Stimulated activated naive B cell treated with anti-CD40 and anti-IgM and Interleukin-4, amounts not matched to agents 10 μg/mL and 1 μg/mL and 100 μg/mL, for 72 hours (primary cell): ENCODE measurements at regions not wholly inside any gene's neighbourhood (a gene's known extent, or its start where the extent isn't known, plus 50 kb on each side); places are given as distances from the start of the nearest gene placed in this dataset.

Source experiments
- ATAC-seq, 2 donors: fragments of 150-1000 bp; cut with Tn5 transposase; replicated peaks; 2 replicates each; pipeline ENCODE4 v1.10.0; 2021; ENCODE audit warnings: moderate library complexity in 1 of 2
- DNase-seq: peaks from one replicate; pipeline ENCODE4 v3.0.0; 2021
- H3K27ac Mint-ChIP-seq: one replicate; pipeline ENCODE4 v1.8.0; 2022; ENCODE audit warnings: mild to moderate bottlenecking, mixed read lengths
- H3K27me3 Mint-ChIP-seq, 2 donors: one replicate each; pipeline ENCODE4 v1.8.0; 2022; ENCODE audit warnings: mixed read lengths in 2 of 2
- H3K36me3 Mint-ChIP-seq, 2 donors: one replicate each; pipeline ENCODE4 v1.8.0; 2022; ENCODE audit warnings: mixed read lengths in 2 of 2, mild to moderate bottlenecking in 1 of 2
- H3K4me1 Mint-ChIP-seq, 2 donors: one replicate each; pipeline ENCODE4 v1.8.0; 2022; ENCODE audit warnings: mixed read lengths in 2 of 2, mild to moderate bottlenecking in 1 of 2
- H3K4me3 Mint-ChIP-seq, 2 donors: one replicate each; pipeline ENCODE4 v1.8.0; 2022; ENCODE audit warnings: mild to moderate bottlenecking in 2 of 2, mixed read lengths in 2 of 2, moderate library complexity in 1 of 2
- H3K9me3 Mint-ChIP-seq, 2 donors: one replicate each; pipeline ENCODE4 v1.8.0; 2022; ENCODE audit warnings: mixed read lengths in 2 of 2, mild to moderate bottlenecking in 1 of 2

GRCh38 chr18:78618726-78619125 is 360.9 kb upstream of the SALL3 start:
- Mint-ChIP-seq H3K4me3 (no peak overlapping the region), H3K36me3 (no peaks in the 10 kb centered on the region), H3K4me1 (no peaks in the 10 kb centered on the region), H3K27me3 (peaks cover 3 to 6% of the 10 kb centered on the region in 2 donors), H3K27ac (no peak overlapping the region), H3K9me3 (peaks cover 12 to 15% of the 10 kb centered on the region in 2 donors)
- DNase-seq = no peak
- no peak for ATAC-seq

GRCh38 chr18:78619854-78620253 is 359.8 kb upstream of the SALL3 start:
- Mint-ChIP-seq H3K9me3 (peaks cover 12 to 15% of the 10 kb centered on the region in 2 donors), H3K27me3 (peaks cover 11 to 13% of the 10 kb centered on the region in 2 donors), H3K4me1 (peaks cover 3 to 6% of the 10 kb centered on the region in 2 donors), H3K4me3 (no peak overlapping the region), H3K36me3 (no peaks in the 10 kb centered on the region), H3K27ac (no peak overlapping the region)
- DNase-seq = no peak
- ATAC-seq = no peak

- Mint-ChIP-seq H3K4me1 (peaks cover 5 to 6% of the 10 kb centered on the region in 2 donors), H3K36me3 (no peaks in the 10 kb centered on the region), H3K4me3 (no peak overlapping the region), H3K27ac (no peak overlapping the region), H3K9me3 (peaks cover 11 to 12% of the 10 kb centered on the region in 2 donors), H3K27me3 (peaks cover 11 to 14% of the 10 kb centered on the region in 2 donors)
- DNase-seq (no peak), ATAC-seq (no peak)
Measured at GRCh38 chr18:78620326-78620725, 359.3 kb upstream of the SALL3 start.

- DNase-seq (no peak), ATAC-seq (no peak)
- Mint-ChIP-seq H3K4me1 (peaks cover 6 to 15% of the 10 kb centered on the region in 2 donors), H3K36me3 (no peaks in the 10 kb centered on the region), H3K27ac (no peak overlapping the region), H3K4me3 (no peak overlapping the region), H3K27me3 (peaks cover 11 to 14% of the 10 kb centered on the region in 2 donors), H3K9me3 (peaks cover 9 to 12% of the 10 kb centered on the region in 2 donors)
Measured at GRCh38 chr18:78621141-78621755, 358.4 kb upstream of the SALL3 start.

GRCh38 chr18:78622251-78622906 is 357.2 kb upstream of the SALL3 start:
- no peak overlapping the region for H3K27ac Mint-ChIP-seq
- ATAC-seq (no peak), DNase-seq (no peak)
- H3K4me3 Mint-ChIP-seq = no peak overlapping the region
- H3K27me3 Mint-ChIP-seq = peaks cover 11 to 14% of the 10 kb centered on the region in 2 donors
- peaks cover 3 to 5% of the 10 kb centered on the region in 2 donors for H3K9me3 Mint-ChIP-seq
- peaks cover 6 to 15% of the 10 kb centered on the region in 2 donors for H3K4me1 Mint-ChIP-seq
- H3K36me3 Mint-ChIP-seq = no peaks in the 10 kb centered on the region

- peaks cover 3 to 5% of the 10 kb centered on the region in 2 donors for H3K9me3 Mint-ChIP-seq
- peaks cover 11 to 14% of the 10 kb centered on the region in 2 donors for H3K27me3 Mint-ChIP-seq
- no peaks in the 10 kb centered on the region for H3K36me3 Mint-ChIP-seq
- ATAC-seq (no peak), DNase-seq (no peak)
- H3K4me1 Mint-ChIP-seq = peaks cover 6 to 15% of the 10 kb centered on the region in 2 donors
- H3K27ac Mint-ChIP-seq = no peak overlapping the region
- no peak overlapping the region for H3K4me3 Mint-ChIP-seq
Measured at GRCh38 chr18:78622907-78623541, 356.6 kb upstream of the SALL3 start.

GRCh38 chr18:78624646-78625279 is 354.9 kb upstream of the SALL3 start:
- H3K36me3 Mint-ChIP-seq = no peaks in the 10 kb centered on the region
- DNase-seq = no peak
- H3K9me3 Mint-ChIP-seq = peaks cover 5 to 9% of the 10 kb centered on the region in 2 donors
- H3K27me3 Mint-ChIP-seq = peaks cover 17 to 20% of the 10 kb centered on the region in 2 donors
- H3K4me1 Mint-ChIP-seq = peaks cover 6 to 15% of the 10 kb centered on the region in 2 donors
- peak in 1 of 2 donors; percentile 12 for ATAC-seq
- no peak overlapping the region for H3K27ac Mint-ChIP-seq
- no peak overlapping the region for H3K4me3 Mint-ChIP-seq

- Mint-ChIP-seq H3K27ac (peak overlapping the region; percentile 42), H3K9me3 (peaks cover 5 to 9% of the 10 kb centered on the region in 2 donors)
Measured at GRCh38 chr18:78625847-78626246, 353.8 kb upstream of the SALL3 start.

GRCh38 chr18:78627551-78628346 is 351.9 kb upstream of the SALL3 start:
- peaks cover 2 to 7% of the 10 kb centered on the region in 2 donors for H3K9me3 Mint-ChIP-seq
- H3K27ac Mint-ChIP-seq = no peak overlapping the region
- no peak for DNase-seq
- peaks cover 14 to 17% of the 10 kb centered on the region in 2 donors for H3K27me3 Mint-ChIP-seq
- no peak overlapping the region for H3K4me3 Mint-ChIP-seq
- H3K4me1 Mint-ChIP-seq = peaks cover 6 to 15% of the 10 kb centered on the region in 2 donors
- H3K36me3 Mint-ChIP-seq = no peaks in the 10 kb centered on the region
- no peak for ATAC-seq

More at GRCh38 chr18:78625847-78626246, 353.8 kb upstream of the SALL3 start:
- DNase-seq = no peak
- Mint-ChIP-seq H3K27me3 (peaks cover 17 to 20% of the 10 kb centered on the region in 2 donors), H3K4me3 (no peak overlapping the region), H3K36me3 (no peaks in the 10 kb centered on the region), H3K4me1 (peaks cover 6 to 15% of the 10 kb centered on the region in 2 donors)
- peak; percentile 79 to 82 for ATAC-seq

GRCh38 chr18:78629426-78629825 is 350.2 kb upstream of the SALL3 start:
- H3K4me3 Mint-ChIP-seq = no peak overlapping the region
- no peak for ATAC-seq
- peaks cover 2 to 4% of the 10 kb centered on the region in 2 donors for H3K9me3 Mint-ChIP-seq
- no peaks in the 10 kb centered on the region for H3K36me3 Mint-ChIP-seq
- H3K4me1 Mint-ChIP-seq = peaks cover 4 to 15% of the 10 kb centered on the region in 2 donors
- no peak overlapping the region for H3K27ac Mint-ChIP-seq
- H3K27me3 Mint-ChIP-seq = peaks cover 11% of the 10 kb centered on the region in 2 donors
- no peak for DNase-seq

- Mint-ChIP-seq H3K9me3 (peaks cover 2 to 4% of the 10 kb centered on the region in 2 donors), H3K27ac (no peak overlapping the region), H3K36me3 (no peaks in the 10 kb centered on the region), H3K4me3 (no peak overlapping the region), H3K4me1 (peaks cover 0 to 9% of the 10 kb centered on the region in 2 donors), H3K27me3 (peaks cover 6% of the 10 kb centered on the region in 2 donors)
- no peak for ATAC-seq
- no peak for DNase-seq
Measured at GRCh38 chr18:78630356-78630755, 349.3 kb upstream of the SALL3 start.

GRCh38 chr18:78630981-78631510 is 348.6 kb upstream of the SALL3 start:
- Mint-ChIP-seq H3K4me3 (no peak overlapping the region), H3K36me3 (peaks cover 0 to under 1% of the 10 kb centered on the region in 2 donors), H3K27ac (no peak overlapping the region), H3K27me3 (peaks cover 6% of the 10 kb centered on the region in 2 donors), H3K4me1 (peaks cover under 1 to 2% of the 10 kb centered on the region in 2 donors), H3K9me3 (peaks cover 6 to 9% of the 10 kb centered on the region in 2 donors)
- DNase-seq = no peak
- ATAC-seq = no peak

- no peak overlapping the region for H3K4me3 Mint-ChIP-seq
- H3K36me3 Mint-ChIP-seq = peaks cover 0 to 7% of the 10 kb centered on the region in 2 donors
- no peak for ATAC-seq
- no peak overlapping the region for H3K27ac Mint-ChIP-seq
- H3K9me3 Mint-ChIP-seq = peaks cover 13 to 17% of the 10 kb centered on the region in 2 donors
- no peak for DNase-seq
- peaks cover 6% of the 10 kb centered on the region in 2 donors for H3K27me3 Mint-ChIP-seq
- H3K4me1 Mint-ChIP-seq = peaks cover 0 to 7% of the 10 kb centered on the region in 2 donors
Measured at GRCh38 chr18:78632111-78632541, 347.5 kb upstream of the SALL3 start.
